ENCODE measurements at regions not wholly inside any gene's neighbourhood (a gene's known extent, or its start where the extent isn't known, plus 50 kb on each side); places are given as distances from the start of the nearest gene placed in this dataset.

GRCh38 chr4:148574502-148574901, 132.3 kb upstream of the NR3C2 start:
- TF ChIP-seq, protein P1, sequence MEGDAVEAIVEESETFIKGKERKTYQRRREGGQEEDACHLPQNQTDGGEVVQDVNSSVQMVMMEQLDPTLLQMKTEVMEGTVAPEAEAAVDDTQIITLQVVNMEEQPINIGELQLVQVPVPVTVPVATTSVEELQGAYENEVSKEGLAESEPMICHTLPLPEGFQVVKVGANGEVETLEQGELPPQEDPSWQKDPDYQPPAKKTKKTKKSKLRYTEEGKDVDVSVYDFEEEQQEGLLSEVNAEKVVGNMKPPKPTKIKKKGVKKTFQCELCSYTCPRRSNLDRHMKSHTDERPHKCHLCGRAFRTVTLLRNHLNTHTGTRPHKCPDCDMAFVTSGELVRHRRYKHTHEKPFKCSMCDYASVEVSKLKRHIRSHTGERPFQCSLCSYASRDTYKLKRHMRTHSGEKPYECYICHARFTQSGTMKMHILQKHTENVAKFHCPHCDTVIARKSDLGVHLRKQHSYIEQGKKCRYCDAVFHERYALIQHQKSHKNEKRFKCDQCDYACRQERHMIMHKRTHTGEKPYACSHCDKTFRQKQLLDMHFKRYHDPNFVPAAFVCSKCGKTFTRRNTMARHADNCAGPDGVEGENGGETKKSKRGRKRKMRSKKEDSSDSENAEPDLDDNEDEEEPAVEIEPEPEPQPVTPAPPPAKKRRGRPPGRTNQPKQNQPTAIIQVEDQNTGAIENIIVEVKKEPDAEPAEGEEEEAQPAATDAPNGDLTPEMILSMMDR (IDR thresholded peaks at IDR 0.05; ENCODE audit: insufficient read depth, low read length, poor library complexity, severe bottlenecking), result no peak
- no peak for TF ChIP-seq EZH2phosphoT487 (conservative IDR thresholded peaks at IDR 0.05; ENCODE audit: low read length)
- no peak overlapping the region for H3K9ac ChIP-seq (ENCODE audit: low read length)
- no peaks in the 10 kb centered on the region for H4K20me1 ChIP-seq (ENCODE audit: low read depth, low read length)
- H3K4me3 ChIP-seq (ENCODE audit: insufficient read depth, low read length, poor library complexity, severe bottlenecking), result no peak overlapping the region
- no peaks in the 10 kb centered on the region for H3K27me3 ChIP-seq (ENCODE audit: low read length)
- no peaks in the 10 kb centered on the region for H3F3A ChIP-seq (ENCODE audit: insufficient read depth)
- no peaks in the 10 kb centered on the region for H3K9me3 ChIP-seq (ENCODE audit: insufficient read depth, low read length)
- H3K9me2 ChIP-seq (replicated peaks; ENCODE audit: insufficient read depth, low read length), result no peaks in the 10 kb centered on the region
- no peak overlapping the region for H3K4me2 ChIP-seq (ENCODE audit: low read depth, low read length, poor library complexity, severe bottlenecking)
- H3K36me3 ChIP-seq (ENCODE audit: low read length), result no peaks in the 10 kb centered on the region
- H2AFZ ChIP-seq (ENCODE audit: low read depth, low read length, severe bottlenecking), result no peak overlapping the region
- no peaks in the 10 kb centered on the region for H3K79me2 ChIP-seq (ENCODE audit: insufficient read depth, low read length)
- H3K27ac ChIP-seq (ENCODE audit: low read depth, low read length), result no peak overlapping the region

GRCh38 chr4:148574066-148574465, 131.9 kb upstream of the NR3C2 start:
- Histone ChIP-seq H4K20me1 (ENCODE audit: low read depth, low read length) (no peaks in the 10 kb centered on the region), H3K9me2 (replicated peaks; ENCODE audit: insufficient read depth, low read length) (no peaks in the 10 kb centered on the region), H3K36me3 (ENCODE audit: low read length) (no peaks in the 10 kb centered on the region), H3K27me3 (ENCODE audit: low read length) (no peaks in the 10 kb centered on the region), H3F3A (ENCODE audit: insufficient read depth) (no peaks in the 10 kb centered on the region), H3K79me2 (ENCODE audit: insufficient read depth, low read length) (no peaks in the 10 kb centered on the region), H3K27ac (ENCODE audit: low read depth, low read length) (no peak overlapping the region), H3K9ac (ENCODE audit: low read length) (no peak overlapping the region), H2AFZ (ENCODE audit: low read depth, low read length, severe bottlenecking) (no peak overlapping the region), H3K9me3 (ENCODE audit: insufficient read depth, low read length) (no peaks in the 10 kb centered on the region), H3K4me3 (ENCODE audit: insufficient read depth, low read length, poor library complexity, severe bottlenecking) (no peak overlapping the region), H3K4me2 (ENCODE audit: low read depth, low read length, poor library complexity, severe bottlenecking) (no peak overlapping the region)
- TF ChIP-seq, protein P1 (IDR thresholded peaks at IDR 0.05; ENCODE audit: insufficient read depth, low read length, poor library complexity, severe bottlenecking), result no peak
- no peak for TF ChIP-seq EZH2phosphoT487 (conservative IDR thresholded peaks at IDR 0.05; ENCODE audit: low read length)

- Histone ChIP-seq H3K9me2 (replicated peaks; ENCODE audit: insufficient read depth, low read length) (no peaks in the 10 kb centered on the region), H2AFZ (ENCODE audit: low read depth, low read length, severe bottlenecking) (no peak overlapping the region), H3K79me2 (ENCODE audit: insufficient read depth, low read length) (no peaks in the 10 kb centered on the region), H3K4me3 (ENCODE audit: insufficient read depth, low read length, poor library complexity, severe bottlenecking) (no peak overlapping the region), H3K27me3 (ENCODE audit: low read length) (no peaks in the 10 kb centered on the region), H3K36me3 (ENCODE audit: low read length) (no peaks in the 10 kb centered on the region), H3K4me2 (ENCODE audit: low read depth, low read length, poor library complexity, severe bottlenecking) (no peak overlapping the region), H3K9me3 (ENCODE audit: insufficient read depth, low read length) (no peaks in the 10 kb centered on the region), H3K27ac (ENCODE audit: low read depth, low read length) (no peak overlapping the region), H4K20me1 (ENCODE audit: low read depth, low read length) (no peaks in the 10 kb centered on the region), H3K9ac (ENCODE audit: low read length) (no peak overlapping the region), H3F3A (ENCODE audit: insufficient read depth) (no peaks in the 10 kb centered on the region)
- no peak for TF ChIP-seq EZH2phosphoT487 (conservative IDR thresholded peaks at IDR 0.05; ENCODE audit: low read length)
- TF ChIP-seq, protein P1 (IDR thresholded peaks at IDR 0.05; ENCODE audit: insufficient read depth, low read length, poor library complexity, severe bottlenecking), result no peak
Measured at GRCh38 chr4:148573296-148573695, 131.1 kb upstream of the NR3C2 start.
